ENCODE measurements at regions not wholly inside any gene's neighbourhood (a gene's known extent, or its start where the extent isn't known, plus 50 kb on each side); places are given as distances from the start of the nearest gene placed in this dataset.

- H3K36me3 ChIP-seq (ENCODE audit: control insufficient read depth, insufficient read depth, low read length), result no peaks in the 10 kb centered on the region
- DNase-seq (ENCODE audit: extremely low read depth, insufficient read length), result no peak
- H3K4me3 ChIP-seq (replicated peaks; ENCODE audit: low read depth, low read length), result no peak overlapping the region
- no peak for TF ChIP-seq CTCF (IDR thresholded peaks at IDR 0.05; ENCODE audit: insufficient read depth, low read length, poor library complexity, severe bottlenecking)
- peaks cover 2% of the 10 kb centered on the region for H3K27me3 ChIP-seq (replicated peaks; ENCODE audit: control insufficient read depth, insufficient read depth, low read length)
Measured at GRCh38 chr1:47551971-47552528, 114.2 kb downstream of the FOXD2 start.

- DNase-seq (ENCODE audit: extremely low read depth, insufficient read length), result no peak
- no peak for TF ChIP-seq CTCF (IDR thresholded peaks at IDR 0.05; ENCODE audit: insufficient read depth, low read length, poor library complexity, severe bottlenecking)
- H3K36me3 ChIP-seq (ENCODE audit: control insufficient read depth, insufficient read depth, low read length), result no peaks in the 10 kb centered on the region
- H3K27me3 ChIP-seq (replicated peaks; ENCODE audit: control insufficient read depth, insufficient read depth, low read length), result peaks cover 2% of the 10 kb centered on the region
- H3K4me3 ChIP-seq (replicated peaks; ENCODE audit: low read depth, low read length), result no peak overlapping the region
Measured at GRCh38 chr1:47554082-47554481, 116.2 kb downstream of the FOXD2 start.

- no peaks in the 10 kb centered on the region for H3K36me3 ChIP-seq (ENCODE audit: control insufficient read depth, insufficient read depth, low read length)
- peaks cover 2% of the 10 kb centered on the region for H3K27me3 ChIP-seq (replicated peaks; ENCODE audit: control insufficient read depth, insufficient read depth, low read length)
- no peak for DNase-seq (ENCODE audit: extremely low read depth, insufficient read length)
- H3K4me3 ChIP-seq (replicated peaks; ENCODE audit: low read depth, low read length), result no peak overlapping the region
- no peak for TF ChIP-seq CTCF (IDR thresholded peaks at IDR 0.05; ENCODE audit: insufficient read depth, low read length, poor library complexity, severe bottlenecking)
Measured at GRCh38 chr1:47554901-47555300, 117.1 kb downstream of the FOXD2 start.

GRCh38 chr1:47555306-47555705 lies 117.5 kb downstream of the FOXD2 start:
- peaks cover 2% of the 10 kb centered on the region for H3K27me3 ChIP-seq (replicated peaks; ENCODE audit: control insufficient read depth, insufficient read depth, low read length)
- DNase-seq (ENCODE audit: extremely low read depth, insufficient read length), result no peak
- H3K36me3 ChIP-seq (ENCODE audit: control insufficient read depth, insufficient read depth, low read length), result no peaks in the 10 kb centered on the region
- H3K4me3 ChIP-seq (replicated peaks; ENCODE audit: low read depth, low read length), result no peak overlapping the region
- TF ChIP-seq CTCF (IDR thresholded peaks at IDR 0.05; ENCODE audit: insufficient read depth, low read length, poor library complexity, severe bottlenecking), result no peak

- no peak for TF ChIP-seq CTCF (IDR thresholded peaks at IDR 0.05; ENCODE audit: insufficient read depth, low read length, poor library complexity, severe bottlenecking)
- Histone ChIP-seq H3K4me3 (replicated peaks; ENCODE audit: low read depth, low read length) (no peak overlapping the region), H3K27me3 (replicated peaks; ENCODE audit: control insufficient read depth, insufficient read depth, low read length) (peaks cover 2% of the 10 kb centered on the region), H3K36me3 (ENCODE audit: control insufficient read depth, insufficient read depth, low read length) (no peaks in the 10 kb centered on the region)
- DNase-seq (ENCODE audit: extremely low read depth, insufficient read length), result no peak
Measured at GRCh38 chr1:47555841-47556560, 118.2 kb downstream of the FOXD2 start.
